Pulmonary artery endothelial cell (primary cell): ENCODE measurements at regions not wholly inside any gene's neighbourhood (a gene's known extent, or its start where the extent isn't known, plus 50 kb on each side); places are given as distances from the start of the nearest gene placed in this dataset.

Experiments used
- DNase-seq: peaks from one replicate; pipeline ENCODE4 v3.0.0-alpha.2; 2011; ENCODE audit warnings: low read depth, low spot score

- DNase-seq, result no peak
Observed at GRCh38 chr11:112460141-112460540, 199.5 kb upstream of the PLET1 start.

GRCh38 chr11:112464949-112465348 lies 204.3 kb upstream of the PLET1 start:
- DNase-seq, result no peak

- DNase-seq, result no peak
Observed at GRCh38 chr11:112465433-112466024, 204.9 kb upstream of the PLET1 start.

- DNase-seq, result no peak
Observed at GRCh38 chr11:112467721-112468120, 207.1 kb upstream of the PLET1 start.

GRCh38 chr11:112469376-112469775 lies 208.7 kb upstream of the PLET1 start:
- no peak for DNase-seq

GRCh38 chr11:112470355-112470754 lies 209.7 kb upstream of the PLET1 start:
- no peak for DNase-seq

- no peak for DNase-seq
Observed at GRCh38 chr11:112471731-112472130, 211.1 kb upstream of the PLET1 start.

- DNase-seq, result no peak
Observed at GRCh38 chr11:112477152-112477551, 216.5 kb upstream of the PLET1 start.

- no peak for DNase-seq
Observed at GRCh38 chr11:112477581-112478317, 217.1 kb upstream of the PLET1 start.

- DNase-seq, result no peak
Observed at GRCh38 chr11:112478806-112479205, 218.1 kb upstream of the PLET1 start.

GRCh38 chr11:112481431-112481830 lies 220.8 kb upstream of the PLET1 start:
- DNase-seq, result no peak

GRCh38 chr11:112481893-112482292 lies 221.2 kb upstream of the PLET1 start:
- no peak for DNase-seq

- DNase-seq, result no peak
Observed at GRCh38 chr11:112485280-112485679, 224.6 kb upstream of the PLET1 start.

- no peak for DNase-seq
Observed at GRCh38 chr11:112497826-112498225, 237.2 kb upstream of the PLET1 start.

- DNase-seq, result no peak
Observed at GRCh38 chr11:112498701-112499100, 238.0 kb upstream of the PLET1 start.

GRCh38 chr11:112499153-112499880 lies 238.7 kb upstream of the PLET1 start:
- no peak for DNase-seq

GRCh38 chr11:112499881-112500204 lies 239.2 kb upstream of the PLET1 start:
- DNase-seq, result no peak

GRCh38 chr11:112503410-112503809 lies 242.8 kb upstream of the PLET1 start:
- DNase-seq, result no peak

GRCh38 chr11:112504056-112504455 lies 243.4 kb upstream of the PLET1 start:
- DNase-seq, result no peak

GRCh38 chr11:112506852-112507251 lies 246.2 kb upstream of the PLET1 start:
- no peak for DNase-seq

- no peak for DNase-seq
Observed at GRCh38 chr11:112507281-112507680, 246.6 kb upstream of the PLET1 start.

GRCh38 chr11:112508750-112509149 lies 248.1 kb upstream of the PLET1 start:
- DNase-seq, result no peak

GRCh38 chr11:112509300-112509699 lies 248.6 kb upstream of the PLET1 start:
- no peak for DNase-seq
